ENCODE measurements at regions not wholly inside any gene's neighbourhood (a gene's known extent, or its start where the extent isn't known, plus 50 kb on each side); places are given as distances from the start of the nearest gene placed in this dataset.

- no peak overlapping the region for H3K27ac ChIP-seq (ENCODE audit: low read depth, low read length)
- no peaks in the 10 kb centered on the region for H3K9me3 ChIP-seq (ENCODE audit: low read length)
These were observed 177.6 kb upstream of the BCL6 start for GRCh38 chr3:187922704-187923416.

DNA sequence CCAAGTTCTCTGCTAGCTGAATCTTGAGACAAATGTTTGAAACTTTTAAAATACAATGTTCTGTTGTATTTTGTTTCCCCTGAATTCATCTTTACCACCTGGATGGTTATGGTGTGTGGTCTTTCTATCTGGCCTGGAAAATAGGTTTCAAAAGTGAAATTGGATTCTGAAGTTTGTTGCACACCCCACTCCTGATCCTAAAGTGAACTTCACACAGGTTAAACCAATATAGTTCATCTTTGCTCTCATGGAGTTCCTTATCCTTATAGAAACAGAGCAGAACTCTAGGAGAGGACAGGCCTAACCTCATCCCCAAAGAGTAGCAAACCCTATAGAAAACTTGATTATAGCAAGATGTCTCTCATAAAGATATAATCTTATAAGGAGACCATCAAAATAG, 179.4 kb upstream of the BCL6 start:
- H3K4me1 ChIP-seq (ENCODE audit: insufficient read depth, low read length) = peaks cover 15% of the 10 kb centered on the region
- no peaks in the 10 kb centered on the region for H3K36me3 ChIP-seq (ENCODE audit: insufficient read depth, low read length)
- no peak overlapping the region for H3K9ac ChIP-seq (ENCODE audit: low read length)
- H3K9me3 ChIP-seq (ENCODE audit: low read length) = no peaks in the 10 kb centered on the region
- H3K4me3 ChIP-seq (ENCODE audit: low read depth in 1 of 2, low read length in 2 of 2) = no peak overlapping the region
- H3K27me3 ChIP-seq (ENCODE audit: control insufficient read depth in 1 of 2, insufficient read depth in 2 of 2, low read length in 2 of 2) = no peaks in the 10 kb centered on the region
- no peak overlapping the region for H3K27ac ChIP-seq (ENCODE audit: low read depth, low read length)

More at GRCh38 chr3:187922704-187923416, 177.6 kb upstream of the BCL6 start:
- Histone ChIP-seq H3K4me1 (ENCODE audit: insufficient read depth, low read length) (peaks cover 15% of the 10 kb centered on the region), H3K36me3 (ENCODE audit: insufficient read depth, low read length) (no peaks in the 10 kb centered on the region), H3K9ac (ENCODE audit: low read length) (no peak overlapping the region), H3K4me3 (ENCODE audit: low read depth in 1 of 2, low read length in 2 of 2) (no peak overlapping the region), H3K27me3 (ENCODE audit: control insufficient read depth in 1 of 2, insufficient read depth in 2 of 2, low read length in 2 of 2) (no peaks in the 10 kb centered on the region)

GRCh38 chr3:187925326-187925725, 180.1 kb upstream of the BCL6 start:
- H3K27ac ChIP-seq (ENCODE audit: low read depth, low read length) = no peak overlapping the region
- H3K9me3 ChIP-seq (ENCODE audit: low read length) = no peaks in the 10 kb centered on the region
- H3K4me3 ChIP-seq (ENCODE audit: low read depth in 1 of 2, low read length in 2 of 2) = no peak overlapping the region
- H3K4me1 ChIP-seq (ENCODE audit: insufficient read depth, low read length) = peaks cover 15% of the 10 kb centered on the region
- H3K9ac ChIP-seq (ENCODE audit: low read length) = no peak overlapping the region
- no peaks in the 10 kb centered on the region for H3K36me3 ChIP-seq (ENCODE audit: insufficient read depth, low read length)
- H3K27me3 ChIP-seq (ENCODE audit: control insufficient read depth in 1 of 2, insufficient read depth in 2 of 2, low read length in 2 of 2) = no peaks in the 10 kb centered on the region

DNA sequence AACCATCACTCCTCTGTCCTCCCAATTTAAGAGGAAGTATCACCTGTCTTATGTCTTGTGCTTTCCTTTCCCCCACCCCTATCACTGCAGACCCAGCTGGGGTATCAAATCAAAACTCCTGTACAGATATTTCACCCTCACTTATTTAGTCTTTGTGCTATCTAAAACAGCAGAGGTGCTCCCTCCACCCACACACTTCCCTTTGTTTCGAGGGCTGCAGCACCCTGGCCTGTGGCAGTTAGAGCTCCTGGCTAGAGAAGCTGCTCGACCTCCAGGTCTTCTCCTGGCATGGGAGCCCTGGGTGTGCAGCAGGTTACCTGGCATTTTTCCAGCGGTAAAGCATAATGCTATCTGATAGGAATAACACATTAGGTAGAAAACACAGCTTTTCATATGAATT, 181.4 kb upstream of the BCL6 start:
- H3K27me3 ChIP-seq (ENCODE audit: control insufficient read depth in 1 of 2, insufficient read depth in 2 of 2, low read length in 2 of 2) = no peaks in the 10 kb centered on the region
- H3K27ac ChIP-seq (ENCODE audit: low read depth, low read length) = no peak overlapping the region
- H3K9ac ChIP-seq (ENCODE audit: low read length) = no peak overlapping the region

DNA sequence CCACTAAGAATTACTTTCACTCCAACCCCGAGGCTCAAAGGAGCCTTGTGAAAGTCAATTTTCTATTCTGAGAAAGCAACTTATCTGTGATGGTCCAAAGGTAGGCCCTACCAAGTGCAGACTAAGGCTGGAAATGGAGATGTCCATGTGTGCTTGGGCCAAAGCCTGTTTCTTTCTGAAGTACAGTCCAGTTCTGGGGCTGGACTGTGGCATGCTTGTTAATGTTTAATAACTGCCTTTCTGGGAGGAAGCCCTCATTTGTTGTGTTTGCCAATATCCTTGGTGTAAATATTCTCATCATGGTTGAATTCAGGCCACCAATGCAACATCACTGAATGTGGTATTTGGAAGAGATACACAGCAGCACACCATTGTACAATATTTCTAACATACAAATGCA, 182.3 kb upstream of the BCL6 start:
- Histone ChIP-seq H3K4me3 (ENCODE audit: low read depth in 1 of 2, low read length in 2 of 2) (no peak overlapping the region), H3K4me1 (ENCODE audit: insufficient read depth, low read length) (no peaks in the 10 kb centered on the region), H3K27me3 (ENCODE audit: control insufficient read depth in 1 of 2, insufficient read depth in 2 of 2, low read length in 2 of 2) (no peaks in the 10 kb centered on the region)

More for the DNA sequence above, 181.4 kb upstream of the BCL6 start:
- Histone ChIP-seq H3K4me1 (ENCODE audit: insufficient read depth, low read length) (peaks cover 5% of the 10 kb centered on the region), H3K36me3 (ENCODE audit: insufficient read depth, low read length) (no peaks in the 10 kb centered on the region), H3K4me3 (ENCODE audit: low read depth in 1 of 2, low read length in 2 of 2) (no peak overlapping the region), H3K9me3 (ENCODE audit: low read length) (no peaks in the 10 kb centered on the region)

GRCh38 chr3:187929112-187929816, 184.0 kb upstream of the BCL6 start:
- H3K9ac ChIP-seq (ENCODE audit: low read length) = no peak overlapping the region
- no peaks in the 10 kb centered on the region for H3K27me3 ChIP-seq (ENCODE audit: control insufficient read depth in 1 of 2, insufficient read depth in 2 of 2, low read length in 2 of 2)
- H3K4me1 ChIP-seq (ENCODE audit: insufficient read depth, low read length) = no peaks in the 10 kb centered on the region
- H3K27ac ChIP-seq (ENCODE audit: low read depth, low read length) = no peak overlapping the region
- H3K4me3 ChIP-seq (ENCODE audit: low read depth in 1 of 2, low read length in 2 of 2) = no peak overlapping the region
- H3K9me3 ChIP-seq (ENCODE audit: low read length) = no peaks in the 10 kb centered on the region
- no peaks in the 10 kb centered on the region for H3K36me3 ChIP-seq (ENCODE audit: insufficient read depth, low read length)

More for the DNA sequence above, 182.3 kb upstream of the BCL6 start:
- H3K36me3 ChIP-seq (ENCODE audit: insufficient read depth, low read length) = no peaks in the 10 kb centered on the region
- H3K9ac ChIP-seq (ENCODE audit: low read length) = no peak overlapping the region
- H3K9me3 ChIP-seq (ENCODE audit: low read length) = no peaks in the 10 kb centered on the region
- H3K27ac ChIP-seq (ENCODE audit: low read depth, low read length) = no peak overlapping the region

DNA sequence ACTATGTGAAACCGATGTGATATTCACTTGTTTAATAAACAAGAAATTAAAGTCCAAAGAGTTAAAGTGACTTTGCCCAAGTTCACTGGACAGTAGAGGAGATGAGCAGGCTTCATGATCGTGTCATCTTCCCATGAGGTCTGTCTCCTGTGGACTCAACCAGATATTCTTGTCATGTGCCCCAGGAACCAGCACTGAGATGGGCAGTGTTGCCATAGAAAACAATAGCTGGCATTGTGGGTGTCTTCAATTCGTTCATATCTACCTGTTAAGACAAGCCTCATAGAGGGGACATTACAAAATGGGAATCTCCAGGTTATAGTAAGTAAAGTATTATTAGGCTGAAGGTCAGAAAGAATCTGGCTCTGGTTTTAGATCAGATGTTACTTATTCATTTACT, 184.8 kb upstream of the BCL6 start:
- Histone ChIP-seq H3K27ac (ENCODE audit: low read depth, low read length) (no peak overlapping the region), H3K9me3 (ENCODE audit: low read length) (no peaks in the 10 kb centered on the region), H3K4me1 (ENCODE audit: insufficient read depth, low read length) (no peaks in the 10 kb centered on the region), H3K27me3 (ENCODE audit: control insufficient read depth in 1 of 2, insufficient read depth in 2 of 2, low read length in 2 of 2) (no peaks in the 10 kb centered on the region), H3K9ac (ENCODE audit: low read length) (no peak overlapping the region), H3K4me3 (ENCODE audit: low read depth in 1 of 2, low read length in 2 of 2) (no peak overlapping the region), H3K36me3 (ENCODE audit: insufficient read depth, low read length) (no peaks in the 10 kb centered on the region)

DNA sequence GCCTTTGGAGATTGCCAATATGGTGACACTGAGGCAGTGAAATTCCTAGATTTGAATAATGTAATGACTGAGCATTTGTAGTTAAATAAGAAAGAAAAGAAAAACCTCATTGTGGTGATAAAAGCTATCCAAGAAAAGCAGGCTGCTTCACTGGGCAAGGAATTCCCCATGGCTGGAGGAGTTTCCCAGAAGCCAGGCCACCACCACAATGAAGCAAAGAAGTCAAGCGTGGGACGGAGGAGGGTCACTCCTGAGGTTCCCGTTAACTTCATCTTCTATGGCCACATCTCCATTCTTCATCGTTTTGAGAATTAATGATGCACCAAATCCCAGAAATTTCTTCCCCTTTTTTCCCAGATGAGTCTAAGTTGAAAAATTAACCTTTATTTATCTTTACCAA, 185.8 kb upstream of the BCL6 start:
- Histone ChIP-seq H3K9me3 (ENCODE audit: low read length) (no peaks in the 10 kb centered on the region), H3K27me3 (ENCODE audit: control insufficient read depth in 1 of 2, insufficient read depth in 2 of 2, low read length in 2 of 2) (no peaks in the 10 kb centered on the region), H3K4me1 (ENCODE audit: insufficient read depth, low read length) (no peaks in the 10 kb centered on the region), H3K27ac (ENCODE audit: low read depth, low read length) (no peak overlapping the region), H3K36me3 (ENCODE audit: insufficient read depth, low read length) (no peaks in the 10 kb centered on the region), H3K9ac (ENCODE audit: low read length) (no peak overlapping the region), H3K4me3 (ENCODE audit: low read depth in 1 of 2, low read length in 2 of 2) (no peak overlapping the region)

DNA sequence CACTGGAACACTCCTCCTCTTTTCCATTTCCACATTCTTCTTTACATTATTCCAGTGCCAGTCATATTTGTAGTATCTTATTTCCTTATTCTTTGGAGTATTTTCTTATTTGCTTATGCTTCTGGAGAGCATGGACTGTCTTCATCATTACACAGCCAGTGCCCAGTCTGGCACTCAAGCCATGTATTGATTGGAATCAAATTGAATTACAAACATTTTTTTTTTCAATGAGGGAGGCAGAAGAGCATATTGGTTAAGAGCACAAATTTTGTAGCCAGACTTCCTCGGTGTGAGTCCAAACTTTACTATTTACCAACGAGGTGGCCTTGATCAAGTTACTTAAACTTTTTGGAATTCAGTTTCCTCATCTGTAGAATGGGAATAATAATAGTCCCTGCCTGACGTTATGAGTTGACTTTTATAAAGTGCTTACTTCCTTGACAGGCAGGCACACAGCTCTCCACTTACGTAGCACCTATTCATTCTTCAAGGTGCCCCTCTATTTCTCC, 186.6 kb upstream of the BCL6 start:
- no peak overlapping the region for H3K27ac ChIP-seq (ENCODE audit: low read depth, low read length)
- H3K4me1 ChIP-seq (ENCODE audit: insufficient read depth, low read length) = no peaks in the 10 kb centered on the region
- H3K9me3 ChIP-seq (ENCODE audit: low read length) = no peaks in the 10 kb centered on the region
- H3K27me3 ChIP-seq (ENCODE audit: control insufficient read depth in 1 of 2, insufficient read depth in 2 of 2, low read length in 2 of 2) = no peaks in the 10 kb centered on the region
- H3K9ac ChIP-seq (ENCODE audit: low read length) = no peak overlapping the region
- no peak overlapping the region for H3K4me3 ChIP-seq (ENCODE audit: low read depth in 1 of 2, low read length in 2 of 2)
- H3K36me3 ChIP-seq (ENCODE audit: insufficient read depth, low read length) = no peaks in the 10 kb centered on the region

DNA sequence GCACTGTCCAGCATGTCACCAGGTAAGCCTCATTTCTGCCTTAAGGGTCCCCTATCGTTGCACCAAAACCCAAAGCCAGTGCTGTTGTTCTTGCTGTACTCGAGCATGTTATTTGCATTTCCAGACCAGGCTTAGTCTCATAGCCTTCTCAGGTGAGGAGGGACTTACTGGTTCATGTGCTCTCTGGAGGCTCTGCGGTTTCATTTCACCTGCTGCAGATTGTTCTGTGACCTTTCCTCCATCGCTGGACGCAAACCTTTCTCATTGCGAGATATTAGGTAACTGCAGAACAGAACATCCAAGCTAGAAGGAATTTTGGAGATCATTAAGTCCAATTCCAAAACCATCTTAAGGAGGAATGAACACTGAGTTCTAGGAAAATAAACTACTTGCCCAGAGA, 187.3 kb upstream of the BCL6 start:
- Histone ChIP-seq H3K4me1 (ENCODE audit: insufficient read depth, low read length) (no peaks in the 10 kb centered on the region), H3K27me3 (ENCODE audit: control insufficient read depth in 1 of 2, insufficient read depth in 2 of 2, low read length in 2 of 2) (no peaks in the 10 kb centered on the region), H3K36me3 (ENCODE audit: insufficient read depth, low read length) (no peaks in the 10 kb centered on the region), H3K4me3 (ENCODE audit: low read depth in 1 of 2, low read length in 2 of 2) (no peak overlapping the region), H3K9me3 (ENCODE audit: low read length) (no peaks in the 10 kb centered on the region), H3K27ac (ENCODE audit: low read depth, low read length) (no peak overlapping the region), H3K9ac (ENCODE audit: low read length) (no peak overlapping the region)

DNA sequence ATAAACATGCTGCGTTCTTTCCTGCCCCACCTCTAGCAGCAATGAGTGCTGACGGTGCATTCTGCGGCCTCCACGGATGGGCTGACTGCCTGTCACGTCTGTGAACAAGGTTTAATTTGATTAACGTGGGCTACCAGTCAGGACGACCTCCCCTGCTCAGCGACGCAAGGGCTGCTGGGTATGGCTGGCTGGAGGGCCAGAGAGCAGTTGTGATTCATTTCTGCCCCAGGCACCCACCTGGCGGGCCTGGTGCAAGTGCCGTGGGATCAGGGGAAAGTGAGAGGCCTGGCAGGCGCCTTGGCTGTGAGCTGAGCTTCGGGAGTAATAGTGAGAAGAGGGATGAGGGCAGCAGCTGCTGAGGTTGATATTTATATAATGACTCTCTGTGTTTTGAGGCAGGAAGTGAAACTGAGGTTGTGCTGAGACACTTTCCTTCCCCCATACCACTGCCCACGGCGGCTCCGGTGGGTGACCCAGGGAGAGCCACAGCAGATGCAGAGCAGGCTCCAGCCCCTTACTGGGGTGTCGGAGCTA, 190.4 kb upstream of the BCL6 start:
- H3K9ac ChIP-seq (ENCODE audit: low read length) = no peak overlapping the region
- H3K9me3 ChIP-seq (ENCODE audit: low read length) = no peaks in the 10 kb centered on the region
- no peak overlapping the region for H3K27ac ChIP-seq (ENCODE audit: low read depth, low read length)
- H3K4me1 ChIP-seq (ENCODE audit: insufficient read depth, low read length) = no peaks in the 10 kb centered on the region
- no peak overlapping the region for H3K4me3 ChIP-seq (ENCODE audit: low read depth in 1 of 2, low read length in 2 of 2)
- H3K36me3 ChIP-seq (ENCODE audit: insufficient read depth, low read length) = no peaks in the 10 kb centered on the region
- H3K27me3 ChIP-seq (ENCODE audit: control insufficient read depth in 1 of 2, insufficient read depth in 2 of 2, low read length in 2 of 2) = no peaks in the 10 kb centered on the region
